DLD1 (cell line): ENCODE measurements at regions not wholly inside any gene's neighbourhood (a gene's known extent, or its start where the extent isn't known, plus 50 kb on each side); places are given as distances from the start of the nearest gene placed in this dataset.

Experiments
- in situ Hi-C: cut with HindIII; loops from 2 replicates; pipeline ENCODE4 v1.10.0; 2017; ENCODE audit warnings: low sequenced_read_pairs

DNA sequence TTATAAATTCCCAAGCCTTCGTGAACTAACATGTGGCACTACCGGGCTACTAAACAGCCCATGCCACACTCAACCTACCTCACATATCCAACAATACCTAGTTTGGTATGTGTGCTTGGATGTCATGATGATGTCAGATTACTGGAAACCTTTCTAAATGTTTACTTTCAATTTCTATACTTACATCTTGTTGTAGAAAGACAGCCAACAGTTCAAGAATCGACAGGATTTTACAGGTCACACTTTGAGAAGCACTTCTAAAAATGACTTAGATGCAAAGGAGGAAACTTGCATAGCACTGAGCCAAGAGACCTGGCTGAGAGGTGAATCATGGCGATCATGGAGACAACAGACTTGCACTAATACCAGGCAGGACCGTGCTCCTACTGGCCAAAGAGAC is 209.9 kb downstream of the COL4A1 start:
- in situ Hi-C loops: no loop called here

- in situ Hi-C loops: no loop called here
Observed at GRCh38 chr13:110092831-110093247, 214.1 kb downstream of the COL4A1 start.

DNA sequence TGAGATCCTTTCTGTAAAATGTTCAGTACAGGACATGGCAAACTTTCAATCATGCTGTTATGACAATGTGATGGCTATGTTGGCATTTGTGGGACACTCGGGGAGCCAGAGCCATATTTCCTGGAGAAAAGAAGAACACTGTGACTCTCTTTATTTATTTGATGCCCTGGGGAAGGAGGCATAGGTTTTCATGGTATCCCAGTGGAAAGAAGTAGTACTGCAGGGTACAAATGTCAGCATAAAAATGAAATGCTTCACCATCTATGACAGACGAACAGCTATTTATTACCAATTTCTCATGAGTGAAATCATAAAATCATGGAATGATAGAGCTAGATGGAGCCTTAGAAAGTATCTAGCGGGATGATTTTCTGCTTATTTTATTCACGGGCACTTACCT is 217.1 kb downstream of the COL4A1 start:
- in situ Hi-C loops: no loop called here

DNA sequence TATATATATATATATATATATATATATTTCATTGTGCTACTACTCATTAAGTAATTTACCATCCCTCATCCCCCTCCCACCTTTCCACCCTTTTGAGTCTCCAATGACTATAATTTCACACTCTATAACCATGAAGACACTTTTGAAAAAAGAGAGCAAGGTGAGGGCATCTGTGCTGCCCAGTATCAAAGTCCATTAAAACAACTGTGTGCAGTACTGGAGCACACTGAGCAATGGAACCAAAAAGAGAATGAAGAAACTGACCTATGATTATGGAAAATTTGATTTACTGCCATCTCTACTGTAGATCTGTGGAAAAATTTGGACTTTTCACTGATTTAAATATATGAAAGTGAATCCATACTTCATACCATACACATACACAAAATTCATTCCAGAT is 217.9 kb downstream of the COL4A1 start:
- in situ Hi-C loops: no loop called here

- in situ Hi-C loops: no loop called here
Observed at GRCh38 chr13:110073982-110074381, 233.0 kb downstream of the COL4A1 start.

- in situ Hi-C loops: no loop called here
Observed at GRCh38 chr13:110070511-110071120, 236.3 kb downstream of the COL4A1 start.

DNA sequence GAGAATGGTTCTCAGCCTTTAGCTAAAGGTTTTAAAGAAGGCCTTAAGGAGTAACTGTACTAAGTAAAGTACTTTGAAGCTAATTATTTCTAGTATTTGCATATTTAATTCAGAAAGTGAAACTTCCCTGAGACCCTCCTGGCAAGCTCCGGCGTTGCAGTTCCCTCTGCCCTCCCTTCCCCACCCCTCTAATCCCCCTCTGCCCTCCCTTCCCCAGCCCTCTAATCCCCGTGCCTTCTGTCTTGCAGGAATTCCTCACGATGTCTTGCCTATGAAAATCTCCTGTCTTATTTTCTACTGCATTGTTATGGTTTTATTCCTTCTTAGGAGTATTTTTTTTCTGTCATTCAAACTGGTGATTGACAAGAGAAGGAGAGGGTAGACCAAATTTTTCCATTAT is 236.9 kb downstream of the COL4A1 start:
- in situ Hi-C loops: no loop called here

DNA sequence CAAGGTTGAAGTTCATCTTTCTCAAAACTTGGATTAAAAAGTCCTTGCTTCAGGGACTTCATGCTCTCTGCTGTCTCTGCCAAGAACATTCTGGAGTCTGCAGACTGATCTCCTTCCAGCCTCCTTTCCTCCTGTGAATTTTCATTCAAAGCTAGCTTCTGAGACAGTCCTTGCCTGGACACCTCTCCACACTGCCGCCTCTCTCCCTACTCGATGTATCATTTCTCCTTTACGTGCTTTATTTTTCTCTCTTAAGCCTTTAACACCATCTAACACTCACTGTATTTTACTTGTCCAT is 238.8 kb downstream of the COL4A1 start:
- in situ Hi-C loops: no loop called here

DNA sequence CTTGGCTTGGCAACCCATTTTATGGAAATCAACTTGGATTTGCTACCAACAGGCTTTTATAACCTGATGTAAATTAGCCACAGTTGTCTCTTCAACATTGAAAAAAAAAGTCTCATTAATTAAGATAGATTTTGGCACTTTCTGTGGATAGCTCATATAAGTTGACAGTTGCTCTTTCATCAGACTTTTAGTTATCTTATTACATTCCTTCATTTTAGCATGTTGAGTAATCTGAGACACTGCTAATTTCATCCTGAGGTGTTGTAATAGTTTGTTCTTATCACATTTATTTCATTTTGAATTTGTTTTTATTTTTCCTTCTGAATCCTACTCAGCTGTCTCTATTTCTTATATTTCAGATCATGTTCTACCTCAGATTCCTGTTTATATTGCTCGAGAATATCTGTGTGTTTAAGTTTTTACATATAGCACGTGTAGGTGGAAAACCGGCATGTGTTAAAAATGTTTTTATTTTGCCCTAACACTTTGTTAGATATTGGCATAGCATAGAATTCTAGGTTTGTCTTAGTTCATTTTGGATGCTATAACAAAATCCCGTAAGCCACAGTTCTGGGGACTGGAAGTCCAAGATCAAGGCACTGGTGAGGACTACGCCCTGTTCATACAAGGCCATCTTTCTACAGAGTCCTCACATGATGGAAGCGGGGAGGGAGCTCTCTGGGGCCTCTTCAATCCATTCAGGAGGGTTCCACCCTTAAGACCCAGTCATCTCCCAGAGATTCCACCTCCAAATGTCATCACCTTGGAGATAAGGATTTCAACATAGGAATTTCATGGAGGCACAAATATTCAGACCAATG is 239.4 kb downstream of the COL4A1 start:
- in situ Hi-C loops: no loop called here

DNA sequence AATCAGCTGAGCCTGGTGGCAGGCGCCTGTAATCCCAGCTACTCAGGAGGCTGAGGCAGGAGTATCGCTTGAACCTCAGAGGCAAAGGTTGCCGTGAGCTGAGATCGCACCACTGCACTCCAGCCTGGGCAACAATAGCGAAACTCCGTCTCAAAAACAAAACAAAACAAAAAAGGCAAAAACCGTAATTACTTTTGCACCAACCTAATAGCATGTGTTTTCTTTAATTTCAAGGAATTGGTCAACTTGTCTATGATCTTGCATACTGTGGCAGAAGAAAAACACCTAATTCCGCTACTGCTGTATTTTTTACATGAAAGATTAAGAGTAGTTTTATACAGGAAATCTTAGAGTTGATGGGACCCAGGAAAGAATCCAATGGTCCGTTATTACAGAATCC is 241.2 kb downstream of the COL4A1 start:
- in situ Hi-C loops: no loop called here

- in situ Hi-C loops: no loop called here
Observed at GRCh38 chr13:110063490-110064421, 243.2 kb downstream of the COL4A1 start.

DNA sequence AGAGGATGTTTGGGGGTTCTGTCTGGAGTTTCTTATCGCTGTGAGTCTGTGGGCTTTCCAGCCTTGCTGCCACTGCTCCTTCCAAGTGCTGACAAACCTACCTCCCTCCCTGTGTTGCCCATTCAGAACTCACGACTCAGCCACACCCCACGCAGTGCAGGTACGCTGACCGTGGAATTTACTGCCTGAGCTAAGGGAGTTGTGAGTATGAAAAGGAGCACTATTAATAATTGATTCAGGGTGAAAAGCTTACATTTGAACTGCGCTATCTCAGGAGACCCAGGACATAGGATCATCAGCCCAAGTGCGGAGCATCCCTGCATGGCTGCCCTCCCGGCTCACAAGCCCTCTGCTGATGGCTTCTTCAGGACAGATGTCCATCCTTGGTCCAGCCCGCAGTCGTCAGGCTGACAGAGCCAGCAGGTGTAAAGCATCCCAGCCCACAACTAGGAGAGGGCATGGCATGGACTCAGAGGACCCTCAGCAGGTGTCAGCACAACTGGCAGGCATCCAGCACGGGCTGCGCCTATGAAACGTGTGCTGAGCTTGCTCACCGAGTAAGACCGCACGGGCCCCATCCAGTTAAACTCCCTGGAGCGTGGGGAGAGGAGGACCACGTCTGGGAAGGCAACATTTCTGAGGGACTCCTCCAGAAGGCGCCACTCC is 244.0 kb downstream of the COL4A1 start:
- in situ Hi-C loops: no loop called here

- in situ Hi-C loops: no loop called here
Observed at GRCh38 chr13:110062077-110062776, 244.7 kb downstream of the COL4A1 start.

DNA sequence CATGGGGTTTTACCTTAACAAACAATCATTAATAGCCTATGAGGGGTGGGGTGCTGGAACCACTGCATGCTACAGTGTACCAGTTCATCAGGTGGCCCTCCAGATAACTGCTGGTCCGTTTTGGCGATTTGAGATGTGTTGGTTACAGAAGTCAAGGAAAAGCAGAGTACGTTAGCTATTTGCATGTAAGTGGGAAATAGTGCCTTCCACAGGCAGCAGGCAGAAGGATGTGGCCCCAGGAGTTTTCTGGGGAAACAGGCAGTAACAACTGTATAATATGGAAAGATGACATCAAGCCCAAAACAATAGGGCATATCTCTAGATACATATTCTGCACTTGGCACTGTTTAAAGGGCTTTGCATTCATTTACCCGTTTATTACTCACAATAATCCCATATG is 245.7 kb downstream of the COL4A1 start:
- in situ Hi-C loops: no loop called here

- in situ Hi-C loops: no loop called here
Observed at GRCh38 chr13:110057052-110057451, 249.9 kb downstream of the COL4A1 start.

DNA sequence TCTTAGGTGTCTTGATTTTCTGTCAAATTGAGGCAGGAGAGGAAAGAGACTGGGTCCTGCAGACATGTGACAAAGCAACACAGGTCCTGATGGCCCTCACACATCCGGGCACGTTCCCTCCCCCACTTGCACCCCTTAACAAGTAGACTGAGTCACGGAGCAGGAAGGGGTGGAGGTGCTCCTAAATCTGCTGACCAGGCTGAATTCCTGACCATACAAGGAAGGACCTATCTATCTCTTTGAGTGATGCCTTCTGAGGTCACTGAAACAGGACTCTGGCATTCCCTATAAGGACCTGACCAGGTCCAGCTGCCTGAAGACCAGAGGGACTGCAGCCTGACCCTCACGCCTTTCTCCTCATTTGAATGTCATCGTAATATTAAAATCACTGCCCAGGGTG is 250.3 kb downstream of the COL4A1 start:
- in situ Hi-C loops: no loop called here

- in situ Hi-C loops: no loop called here
Observed at GRCh38 chr13:110055089-110055488, 251.9 kb downstream of the COL4A1 start.

GRCh38 chr13:110054041-110054440 is 252.9 kb downstream of the COL4A1 start:
- in situ Hi-C loops: no loop called here

GRCh38 chr13:110047496-110047895 is 259.5 kb downstream of the COL4A1 start:
- in situ Hi-C loops: no loop called here

DNA sequence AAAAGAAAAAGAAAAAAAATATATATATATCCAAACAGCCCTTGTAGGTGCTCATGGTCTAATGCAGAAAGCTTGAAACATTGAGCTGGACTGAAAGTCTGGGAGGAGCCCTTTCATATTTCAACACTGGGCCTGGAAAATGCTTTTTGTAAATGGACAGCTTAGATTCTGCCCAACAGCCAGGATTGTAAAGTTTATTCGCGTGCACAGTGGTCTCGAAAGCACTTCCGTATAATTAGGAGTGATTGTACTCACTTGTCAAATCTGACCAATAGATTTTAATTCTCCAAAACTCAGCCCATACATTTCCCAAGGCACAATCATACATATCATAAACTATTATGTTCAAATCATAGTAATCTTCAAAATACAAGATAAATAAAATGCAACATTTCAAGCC is 260.1 kb downstream of the COL4A1 start:
- in situ Hi-C loops: no loop called here

DNA sequence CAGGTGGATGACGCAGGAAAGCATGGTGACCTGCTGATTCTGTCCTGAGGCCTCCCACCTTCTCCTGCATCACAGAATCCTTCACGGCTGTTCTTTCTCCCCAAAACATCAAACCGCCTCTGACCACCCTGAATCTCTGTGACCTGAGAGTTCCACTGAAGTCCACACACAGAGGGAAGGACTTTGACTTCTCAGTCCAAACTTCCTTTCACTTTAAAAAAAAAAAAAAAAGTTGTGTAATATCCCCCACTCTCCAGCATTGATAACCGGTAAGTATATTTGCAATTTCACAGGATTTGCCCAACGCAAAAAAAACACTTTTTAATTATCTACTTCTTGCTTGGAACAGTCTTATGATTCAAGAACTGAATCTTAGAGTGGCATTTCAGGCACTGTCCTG is 259.5 kb upstream of the IRS2 start:
- in situ Hi-C loops: no loop called here
